GM21619 (cell line): ENCODE measurements at regions not wholly inside any gene's neighbourhood (a gene's known extent, or its start where the extent isn't known, plus 50 kb on each side); places are given as distances from the start of the nearest gene placed in this dataset.
"Not testable (repeated sequence)": the region's sequence is repeated elsewhere in the genome, so short reads cannot be mapped to it uniquely, and the experiment has no call there.

Experiments used
- ATAC-seq: cut with Tn5 transposase; IDR thresholded peaks from one replicate; pipeline ENCODE4 v1.9.1; 2021; ENCODE audit not compliant: unreplicated experiment

- ATAC-seq = not testable (repeated sequence)
Measured at GRCh38 chr2:89537862-89538261, 846.4 kb downstream of the RPIA start.

DNA sequence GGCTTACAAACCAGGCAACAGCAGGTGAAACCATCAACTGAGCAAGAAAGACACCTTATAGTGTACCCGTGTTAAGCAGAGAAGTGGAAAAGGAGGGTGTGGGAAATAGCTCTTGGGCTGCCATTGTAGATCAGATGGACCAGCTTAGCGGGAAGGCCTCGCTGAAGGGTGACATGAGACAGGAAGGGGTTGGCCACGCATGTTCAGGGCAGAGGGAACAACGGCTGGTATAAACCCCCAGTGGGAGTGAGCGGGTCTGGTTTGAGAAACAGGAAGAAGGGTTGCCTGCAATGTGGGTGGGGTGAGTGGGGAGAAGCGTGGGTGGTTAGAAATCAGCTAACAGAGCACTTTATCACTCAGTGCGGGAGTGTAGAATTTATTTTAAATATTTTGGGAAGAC, 852.6 kb downstream of the RPIA start:
- ATAC-seq = not testable (repeated sequence)

DNA sequence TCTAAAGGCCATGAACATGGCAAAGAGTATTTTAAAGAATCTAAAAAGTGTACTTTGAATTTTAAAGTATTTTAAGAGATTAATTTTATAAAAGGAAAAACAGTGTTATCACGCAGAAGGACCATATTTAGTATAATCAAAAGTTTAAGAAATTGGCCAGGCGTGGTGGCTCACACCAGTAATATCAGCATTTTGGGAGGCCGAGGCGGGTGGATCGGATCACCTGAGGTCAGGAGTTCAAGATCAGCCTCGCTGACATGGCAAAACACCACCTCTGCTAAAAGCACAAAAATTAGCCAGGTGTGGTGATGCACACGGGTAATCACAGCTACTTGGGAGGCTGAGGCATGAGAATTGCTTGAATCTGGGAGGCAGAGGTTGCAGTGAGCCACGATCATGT, 887.7 kb downstream of the RPIA start:
- not testable (repeated sequence) for ATAC-seq

DNA sequence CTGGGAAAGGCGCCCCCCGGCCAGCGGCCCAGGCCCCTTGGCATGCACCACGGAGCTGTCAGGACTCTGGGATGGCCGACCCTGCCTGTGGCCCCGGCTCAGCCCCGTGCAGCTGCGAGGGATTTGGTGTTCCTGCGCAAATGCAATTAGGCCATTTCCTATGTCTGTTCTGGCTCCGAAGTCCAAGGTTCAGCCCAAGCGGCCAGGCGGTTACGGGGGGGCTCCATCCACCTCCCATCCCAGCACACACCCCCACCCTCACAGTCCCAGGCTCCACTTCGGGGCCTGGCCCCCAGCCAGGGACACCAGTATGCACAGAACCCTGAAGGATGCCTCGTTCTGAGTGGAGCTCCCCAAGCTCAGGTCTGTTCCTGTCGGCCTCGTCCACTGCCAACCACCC, 891.3 kb downstream of the RPIA start:
- ATAC-seq = not testable (repeated sequence)

- not testable (repeated sequence) for ATAC-seq
Measured at GRCh38 chr2:89584046-89584445, 892.6 kb downstream of the RPIA start.

GRCh38 chr2:89584868-89585557, 893.5 kb downstream of the RPIA start:
- ATAC-seq = not testable (repeated sequence)

DNA sequence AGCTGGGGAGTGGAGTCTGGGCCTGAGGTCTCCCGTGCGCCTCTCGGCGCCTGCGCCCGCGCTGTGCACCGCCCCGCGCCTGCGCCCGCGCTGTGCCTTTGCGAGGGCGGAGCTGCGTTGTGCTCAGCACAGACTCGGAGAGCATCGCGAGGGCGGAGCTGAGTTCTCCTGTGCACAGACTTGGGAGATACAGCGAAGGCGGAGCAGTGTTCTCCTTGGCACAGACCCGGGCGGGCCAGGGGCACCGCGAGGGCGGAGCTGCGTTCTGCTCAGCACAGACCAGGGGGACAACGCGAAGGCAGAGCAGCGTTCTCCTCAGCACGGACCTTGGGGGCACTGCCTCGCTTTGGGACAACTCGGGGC, 894.1 kb downstream of the RPIA start:
- ATAC-seq = peak; percentile 100

DNA sequence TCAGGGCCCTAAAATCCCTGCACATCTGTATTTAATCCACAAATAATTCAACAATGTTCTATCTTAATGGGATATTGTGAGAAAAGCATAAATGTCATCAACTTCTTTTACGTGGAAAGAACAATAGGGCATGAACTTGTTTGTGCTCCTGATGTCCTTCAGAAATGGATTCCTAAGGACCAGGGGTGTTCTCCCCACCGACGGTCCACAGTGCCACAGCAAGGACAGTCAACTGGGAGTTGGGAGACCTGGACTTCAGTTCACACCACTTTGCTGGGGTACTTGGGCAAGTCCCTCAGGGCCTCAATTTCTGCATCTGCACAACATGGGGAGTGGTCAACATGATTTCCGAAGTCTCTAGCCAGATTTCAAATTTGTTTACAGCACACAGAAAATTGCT, 908.4 kb downstream of the RPIA start:
- not testable (repeated sequence) for ATAC-seq

- not testable (repeated sequence) for ATAC-seq
Measured at GRCh38 chr2:89606514-89606913, 915.0 kb downstream of the RPIA start.

GRCh38 chr2:89610207-89610926, 918.9 kb downstream of the RPIA start:
- not testable (repeated sequence) for ATAC-seq

- not testable (repeated sequence) for ATAC-seq
Measured at GRCh38 chr2:89610927-89611515, 919.5 kb downstream of the RPIA start.

- ATAC-seq = not testable (repeated sequence)
Measured at GRCh38 chr2:89611710-89612109, 920.2 kb downstream of the RPIA start.

DNA sequence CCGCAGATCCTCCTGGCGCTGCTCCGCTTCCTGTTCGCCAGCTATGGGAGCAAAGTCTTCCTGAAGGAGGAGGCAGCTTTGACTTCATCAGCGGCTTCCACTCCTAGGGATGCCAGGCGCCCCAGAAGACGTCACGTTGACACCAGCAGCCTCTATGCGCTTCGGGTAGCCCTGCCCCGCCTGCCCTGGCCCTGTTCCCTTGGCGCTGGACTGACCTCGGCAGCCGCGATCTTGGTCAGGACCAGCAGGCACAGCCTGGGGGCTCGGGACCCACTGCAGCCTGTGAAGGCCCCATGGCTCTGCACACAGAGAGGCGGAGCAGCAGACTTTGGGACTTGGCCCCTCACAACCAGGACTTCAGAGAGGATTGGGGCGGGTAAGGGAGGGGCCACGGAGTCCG, 957.8 kb downstream of the RPIA start:
- ATAC-seq = not testable (repeated sequence)

- ATAC-seq = not testable (repeated sequence)
Measured at GRCh38 chr2:89679254-89679653, 987.8 kb downstream of the RPIA start.
